ENCODE measurements at regions not wholly inside any gene's neighbourhood (a gene's known extent, or its start where the extent isn't known, plus 50 kb on each side); places are given as distances from the start of the nearest gene placed in this dataset.

DNA sequence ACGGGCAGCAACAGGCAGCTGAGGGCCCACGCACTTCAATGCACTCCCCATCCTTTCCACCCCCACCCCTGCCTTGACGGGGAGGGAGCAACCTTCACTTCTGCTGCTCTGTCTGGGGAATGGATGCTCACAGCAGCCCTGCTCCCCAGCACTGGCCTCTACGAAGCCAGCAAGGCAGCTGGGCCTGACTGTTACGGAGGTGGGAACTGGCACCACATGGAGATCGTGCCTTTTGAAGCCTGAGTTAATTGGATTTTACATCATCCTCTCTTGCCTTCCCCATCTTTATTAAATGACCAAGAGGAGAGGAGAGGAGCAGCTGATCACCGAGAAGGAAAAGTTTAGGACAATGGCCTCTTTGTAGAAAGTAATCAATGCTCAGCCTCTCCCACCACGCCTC lies 187.0 kb upstream of the RPL38 start:
- CTCF ChIA-PET = no interaction called here
- POLR2A ChIA-PET = no interaction called here
- no peak for DNase-seq (ENCODE audit: low read depth)

DNA sequence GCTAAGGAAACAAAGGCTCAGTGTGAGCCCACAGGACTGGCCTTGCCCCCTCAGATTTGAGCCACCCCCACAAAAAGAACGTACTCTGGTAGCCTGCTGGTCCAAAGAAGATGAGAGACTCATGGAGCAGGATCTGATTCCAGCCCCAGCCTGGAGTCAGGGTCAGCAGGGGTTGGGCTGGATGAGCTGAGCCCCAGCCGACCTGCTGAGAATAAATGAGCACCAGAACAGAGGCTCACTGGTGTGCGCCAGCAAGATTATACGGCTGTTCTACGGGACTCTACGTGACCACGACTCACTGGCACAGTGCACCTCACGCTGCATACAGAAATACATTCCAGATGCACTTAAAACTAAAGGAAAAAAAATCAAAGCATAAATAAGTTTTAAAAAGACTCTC lies 186.0 kb upstream of the RPL38 start:
- DNase-seq (ENCODE audit: low read depth) = no peak
- CTCF ChIA-PET = no interaction called here
- POLR2A ChIA-PET = no interaction called here
- no peaks in the 10 kb centered on the region for H3K36me3 ChIP-seq (ENCODE audit: control insufficient read depth, insufficient read depth, low read length)
- no peak overlapping the region for H3K4me3 ChIP-seq (ENCODE audit: low read depth, low read length)
- TF ChIP-seq CTCF (IDR thresholded peaks at IDR 0.05; ENCODE audit: insufficient read depth, low read depth, low read length) = no peak
- H3K27me3 ChIP-seq (ENCODE audit: control insufficient read depth, insufficient read depth, low read length) = no peaks in the 10 kb centered on the region

More for the DNA sequence above, 187.0 kb upstream of the RPL38 start:
- Histone ChIP-seq H3K4me3 (ENCODE audit: low read depth, low read length) (no peak overlapping the region), H3K36me3 (ENCODE audit: control insufficient read depth, insufficient read depth, low read length) (no peaks in the 10 kb centered on the region), H3K27me3 (ENCODE audit: control insufficient read depth, insufficient read depth, low read length) (no peaks in the 10 kb centered on the region)
- no peak for TF ChIP-seq CTCF (IDR thresholded peaks at IDR 0.05; ENCODE audit: insufficient read depth, low read depth, low read length)

- TF ChIP-seq CTCF (IDR thresholded peaks at IDR 0.05; ENCODE audit: insufficient read depth, low read depth, low read length) = no peak
- POLR2A ChIA-PET = no interaction called here
- CTCF ChIA-PET = no interaction called here
Measured at GRCh38 chr17:74018115-74018514, 185.4 kb upstream of the RPL38 start.

GRCh38 chr17:74019271-74019670 lies 184.2 kb upstream of the RPL38 start:
- POLR2A ChIA-PET = no interaction called here
- Histone ChIP-seq H3K4me3 (ENCODE audit: low read depth, low read length) (no peak overlapping the region), H3K36me3 (ENCODE audit: control insufficient read depth, insufficient read depth, low read length) (no peaks in the 10 kb centered on the region), H3K27me3 (ENCODE audit: control insufficient read depth, insufficient read depth, low read length) (no peaks in the 10 kb centered on the region)
- no peak for DNase-seq (ENCODE audit: low read depth)
- TF ChIP-seq CTCF (IDR thresholded peaks at IDR 0.05; ENCODE audit: insufficient read depth, low read depth, low read length) = no peak
- CTCF ChIA-PET = interaction anchor here (0.7 kb wide), 1 partner anchor 32 kb away, joined by 3 read pairs; no protein-coding TSS in a partner anchor

More at GRCh38 chr17:74018115-74018514, 185.4 kb upstream of the RPL38 start:
- Histone ChIP-seq H3K4me3 (ENCODE audit: low read depth, low read length) (no peak overlapping the region), H3K27me3 (ENCODE audit: control insufficient read depth, insufficient read depth, low read length) (no peaks in the 10 kb centered on the region), H3K36me3 (ENCODE audit: control insufficient read depth, insufficient read depth, low read length) (no peaks in the 10 kb centered on the region)
- no peak for DNase-seq (ENCODE audit: low read depth)

- Histone ChIP-seq H3K4me3 (ENCODE audit: low read depth, low read length) (no peak overlapping the region), H3K27me3 (ENCODE audit: control insufficient read depth, insufficient read depth, low read length) (no peaks in the 10 kb centered on the region), H3K36me3 (ENCODE audit: control insufficient read depth, insufficient read depth, low read length) (no peaks in the 10 kb centered on the region)
- TF ChIP-seq CTCF (IDR thresholded peaks at IDR 0.05; ENCODE audit: insufficient read depth, low read depth, low read length) = no peak
- ChIA-PET CTCF (no interaction called here), POLR2A (no interaction called here)
- no peak for DNase-seq (ENCODE audit: low read depth)
Measured at GRCh38 chr17:74019860-74020259, 183.6 kb upstream of the RPL38 start.
